GM19463 (cell line): ENCODE measurements at regions not wholly inside any gene's neighbourhood (a gene's known extent, or its start where the extent isn't known, plus 50 kb on each side); places are given as distances from the start of the nearest gene placed in this dataset.
A peak's percentile ranks its signal among the peaks of the same experiment; 100 is the strongest.
"Not testable (repeated sequence)": the region's sequence is repeated elsewhere in the genome, so short reads cannot be mapped to it uniquely, and the experiment has no call there.

Experiments
- ATAC-seq: cut with Tn5 transposase; IDR thresholded peaks from one replicate; pipeline ENCODE4 v1.9.1; 2021; ENCODE audit warnings: mild to moderate bottlenecking, moderate library complexity; ENCODE audit not compliant: unreplicated experiment

DNA sequence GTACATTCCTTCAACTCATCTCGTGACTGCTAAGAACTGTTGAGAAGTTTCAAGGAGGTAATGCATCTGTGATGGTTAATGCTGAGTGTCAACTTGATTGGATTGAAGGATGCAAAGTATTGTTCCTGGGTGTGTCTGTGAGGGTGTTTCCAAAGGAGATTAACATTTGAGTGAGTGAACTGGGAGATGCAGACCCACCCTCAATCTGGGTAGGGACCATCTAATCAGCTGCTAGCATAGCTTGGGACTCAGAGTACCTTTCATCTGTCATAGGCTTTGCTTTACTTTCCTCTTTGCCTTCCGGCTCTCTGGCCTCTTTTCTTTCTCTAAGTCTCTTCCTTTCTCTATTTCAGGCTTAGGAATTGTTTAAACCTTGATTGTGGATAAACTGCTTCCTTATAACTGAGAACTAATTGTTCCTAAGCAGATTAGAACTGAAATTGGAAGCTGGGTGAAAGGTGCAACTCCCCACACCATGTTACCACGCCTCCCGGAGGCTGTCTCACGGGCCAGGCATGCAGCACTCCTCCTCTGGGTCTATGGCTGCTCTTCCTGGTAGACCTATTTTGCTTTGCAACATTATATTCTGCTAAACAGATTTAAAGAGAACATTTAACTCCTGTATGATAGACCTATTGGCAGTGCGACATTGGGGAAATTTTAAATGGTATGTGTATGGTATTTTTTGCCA lies 298.2 kb downstream of the CCSER2 start:
- ATAC-seq: no peak

DNA sequence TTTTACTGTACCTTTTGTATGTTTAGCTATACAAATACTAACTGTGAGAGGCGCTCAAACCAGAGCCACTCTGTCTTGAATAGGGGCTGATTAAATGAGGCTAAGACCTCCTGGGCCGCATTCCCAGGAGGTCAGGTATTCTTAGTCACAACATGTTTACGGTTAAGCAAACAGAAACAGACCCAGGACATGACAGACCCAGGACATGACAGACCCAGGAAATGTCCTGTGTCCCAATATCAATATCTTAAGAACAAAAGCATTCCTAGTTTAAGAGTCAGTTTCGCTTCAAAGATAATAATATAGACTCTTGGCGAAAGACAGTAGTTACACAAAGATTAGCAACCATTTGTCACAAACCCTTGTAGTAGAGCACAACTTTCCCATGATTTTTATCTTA lies 304.5 kb downstream of the CCSER2 start:
- no peak for ATAC-seq

DNA sequence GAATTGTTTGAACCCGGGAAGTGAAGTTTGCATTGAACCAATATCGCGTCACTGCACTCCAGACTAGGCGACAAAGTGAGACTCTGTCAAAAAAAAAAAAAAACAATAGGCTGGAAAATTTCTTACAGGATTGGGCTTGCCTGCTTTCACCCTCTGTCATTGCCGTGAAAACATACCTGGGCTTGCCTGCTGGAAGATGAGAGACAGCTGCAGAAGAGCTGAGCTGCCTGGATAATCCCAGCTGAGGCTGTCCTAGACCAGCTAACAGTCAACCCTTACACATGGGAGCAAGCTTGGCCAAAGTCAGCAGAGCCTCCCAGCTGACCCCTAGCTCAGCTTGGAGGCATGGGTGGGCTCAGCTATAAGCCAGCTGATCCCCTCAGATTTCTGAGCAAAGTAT lies 306.2 kb downstream of the CCSER2 start:
- ATAC-seq: no peak

DNA sequence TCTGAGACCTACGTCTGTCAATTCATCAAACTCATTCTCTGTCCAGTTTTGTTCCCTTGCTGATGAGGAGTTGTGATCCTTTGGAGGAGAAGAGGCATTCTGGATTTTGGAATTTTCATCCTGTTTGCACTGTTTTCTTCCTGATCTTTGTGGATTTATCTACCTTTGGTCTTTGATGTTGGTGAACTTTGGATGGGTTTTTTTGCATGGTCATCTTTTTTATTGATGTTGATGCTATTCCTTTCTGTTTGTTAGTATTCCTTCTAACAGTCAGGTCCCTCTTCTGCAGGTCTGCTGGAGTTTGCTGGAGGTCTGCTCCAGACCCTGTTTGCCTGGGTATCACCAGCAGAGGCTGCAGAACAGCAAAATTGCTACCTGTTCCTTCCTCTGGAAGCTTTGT lies 322.2 kb downstream of the CCSER2 start:
- not testable (repeated sequence) for ATAC-seq

DNA sequence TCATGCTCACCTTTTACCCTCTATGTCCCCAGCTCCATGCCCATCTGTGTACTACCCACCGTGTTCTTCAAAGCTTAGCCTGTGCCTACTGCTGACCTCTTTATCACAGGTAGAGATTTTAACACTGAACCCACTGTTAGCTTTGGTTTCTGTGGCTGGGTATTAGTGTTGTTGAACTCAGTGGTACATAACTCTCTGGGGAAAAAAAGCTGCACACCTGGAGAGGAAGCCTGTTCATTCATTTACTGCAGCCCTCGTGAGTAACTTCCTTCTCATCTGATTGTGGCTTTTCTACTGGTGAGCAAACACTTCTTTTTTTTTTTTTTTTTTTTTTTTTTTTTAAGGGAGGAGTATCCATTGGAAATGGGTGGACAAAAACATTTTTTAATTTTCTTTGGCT lies 326.3 kb downstream of the CCSER2 start:
- peak; percentile 61 for ATAC-seq

DNA sequence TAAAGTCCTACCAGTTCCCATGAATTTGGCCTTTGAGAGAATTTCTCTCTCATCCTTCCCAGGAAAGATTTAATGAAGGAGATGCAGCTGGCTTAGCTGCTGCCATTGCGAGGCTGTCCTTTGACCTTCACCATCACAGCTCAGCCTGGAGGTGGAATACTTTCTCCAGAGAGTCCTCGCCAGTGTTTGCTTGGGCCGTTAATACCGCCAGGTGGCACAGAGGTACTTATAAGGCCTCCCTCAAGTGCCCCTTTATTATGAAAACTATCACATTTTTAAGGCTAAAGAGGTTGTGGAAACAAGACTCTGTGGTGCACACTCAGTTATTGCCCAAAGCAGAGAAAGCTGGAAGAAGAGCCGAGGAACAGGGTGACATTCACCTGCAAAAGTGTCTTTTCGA lies 330.6 kb downstream of the CCSER2 start:
- no peak for ATAC-seq

DNA sequence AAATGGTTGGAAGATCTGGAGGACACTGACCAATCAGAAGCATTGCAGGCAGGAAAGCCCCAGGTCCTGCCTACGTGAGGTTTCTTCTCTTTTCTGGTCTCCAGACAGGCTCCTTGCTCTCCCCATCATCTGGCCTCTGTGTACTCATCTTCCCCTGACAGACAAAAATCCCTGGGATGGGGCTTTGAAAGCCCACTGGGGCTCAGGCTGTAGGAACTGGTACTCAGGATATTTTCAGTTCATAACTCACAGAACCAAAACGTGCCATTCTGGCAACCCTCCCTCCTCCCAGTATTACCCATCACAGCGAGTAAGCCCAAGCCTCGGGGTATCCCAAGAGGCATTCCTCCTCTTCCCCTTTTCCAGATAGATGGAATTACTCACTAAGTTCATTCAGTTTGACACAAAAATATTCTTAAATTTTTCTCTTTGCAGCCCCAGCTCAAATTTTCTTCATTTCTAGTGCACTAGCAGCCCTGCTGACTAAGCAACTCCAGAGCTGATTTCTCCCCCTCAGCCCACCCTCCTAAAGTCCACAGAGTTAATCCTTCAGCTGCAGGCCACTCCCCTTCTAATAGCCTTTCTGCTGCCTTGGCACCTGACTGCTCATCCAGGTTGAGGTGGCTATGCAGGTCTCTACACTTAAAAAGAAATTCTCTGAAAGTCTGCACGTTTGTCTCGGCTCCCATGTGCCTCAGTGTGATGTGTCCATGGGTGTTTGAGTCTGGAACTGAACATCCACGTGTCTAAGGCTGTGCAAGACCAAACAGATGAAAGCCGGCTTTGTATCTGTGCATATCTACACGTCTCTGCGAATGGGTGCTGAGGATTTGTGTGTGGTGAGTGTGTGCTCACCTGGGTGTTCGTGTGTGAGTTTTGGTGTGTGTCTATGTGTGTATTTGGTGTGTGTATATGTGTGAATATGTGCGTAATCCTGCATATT lies 331.4 kb downstream of the CCSER2 start:
- no peak for ATAC-seq

DNA sequence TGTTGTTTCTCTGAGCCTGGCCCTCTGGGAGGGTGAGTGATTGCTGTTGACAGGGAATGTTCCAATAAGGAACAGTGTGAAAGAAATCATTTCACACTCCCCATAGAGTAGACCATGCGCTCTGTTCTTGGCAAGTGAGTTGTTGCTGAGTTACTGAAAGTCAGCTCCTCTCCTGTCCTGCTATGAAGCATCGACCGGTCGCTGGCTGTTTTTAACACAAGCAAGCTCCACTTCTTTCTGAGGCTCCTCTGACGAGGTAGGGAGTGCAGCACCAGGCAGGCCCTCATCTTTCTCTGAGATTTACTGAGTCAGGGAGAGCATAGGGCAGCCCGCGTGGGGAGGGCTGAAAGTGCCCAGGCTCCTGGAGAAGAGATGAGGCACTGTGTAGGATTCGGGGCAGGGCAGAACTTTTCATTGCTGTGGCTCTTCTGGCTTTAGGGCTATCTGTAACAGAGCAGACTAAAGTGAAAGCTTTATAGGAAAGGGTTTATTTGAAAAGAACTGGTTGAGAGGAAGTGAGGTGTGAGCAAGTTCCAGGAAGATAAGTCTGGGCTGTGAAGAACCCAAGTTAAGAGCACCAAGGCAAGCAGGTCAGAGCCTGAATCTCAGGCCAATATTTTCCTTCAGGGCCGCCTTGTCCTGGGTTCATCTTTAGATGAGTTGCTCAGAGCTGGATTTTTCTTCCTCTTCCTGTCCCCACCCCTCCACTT lies 332.2 kb downstream of the CCSER2 start:
- ATAC-seq: no peak

DNA sequence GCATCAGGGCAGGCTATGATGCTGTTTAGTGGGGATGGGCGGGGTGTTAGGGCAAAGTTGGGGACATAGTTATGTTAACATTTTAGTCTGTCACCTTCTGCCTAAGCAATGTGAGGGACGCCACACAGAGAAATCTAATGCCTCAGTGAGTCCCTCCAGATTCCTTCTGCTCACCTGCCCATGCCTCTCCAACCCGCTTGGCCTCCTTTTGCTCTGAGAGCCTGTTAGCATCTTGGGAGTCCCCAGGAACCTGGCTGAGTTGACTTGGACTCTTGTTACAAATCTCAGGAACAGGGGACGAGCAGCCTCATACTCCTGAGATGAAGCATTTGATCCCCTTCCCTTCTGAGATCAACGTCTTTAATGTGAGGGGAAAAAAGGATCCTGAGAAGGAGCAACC lies 336.8 kb downstream of the CCSER2 start:
- no peak for ATAC-seq

DNA sequence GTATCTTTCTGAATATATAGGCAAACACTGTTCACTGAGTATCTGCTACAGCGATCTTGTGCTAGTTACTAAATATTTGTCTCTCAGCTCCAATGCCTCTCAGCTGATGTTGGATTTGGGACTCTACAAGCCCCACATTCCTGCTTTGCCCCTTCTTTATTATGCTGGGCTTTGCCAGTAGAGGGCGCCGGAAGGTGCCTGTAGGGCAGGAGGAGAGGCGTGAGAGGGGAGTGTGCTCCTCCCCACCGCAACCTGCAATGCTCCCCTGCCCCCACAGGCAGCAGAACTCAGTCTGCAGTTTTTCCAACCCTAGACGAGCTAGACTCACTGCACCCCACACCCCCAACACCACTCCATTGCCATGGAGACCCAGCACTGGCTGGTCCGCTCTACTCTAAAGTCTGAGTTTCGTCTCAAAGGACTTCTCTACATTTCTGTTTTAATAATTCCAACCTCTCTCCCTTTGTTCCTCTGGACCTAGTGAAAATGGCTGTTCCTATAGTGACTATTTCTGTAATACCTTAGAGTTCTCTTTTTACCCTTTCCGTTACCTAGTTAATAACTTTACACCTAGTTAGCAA lies 337.6 kb downstream of the CCSER2 start:
- ATAC-seq: peak; percentile 60

DNA sequence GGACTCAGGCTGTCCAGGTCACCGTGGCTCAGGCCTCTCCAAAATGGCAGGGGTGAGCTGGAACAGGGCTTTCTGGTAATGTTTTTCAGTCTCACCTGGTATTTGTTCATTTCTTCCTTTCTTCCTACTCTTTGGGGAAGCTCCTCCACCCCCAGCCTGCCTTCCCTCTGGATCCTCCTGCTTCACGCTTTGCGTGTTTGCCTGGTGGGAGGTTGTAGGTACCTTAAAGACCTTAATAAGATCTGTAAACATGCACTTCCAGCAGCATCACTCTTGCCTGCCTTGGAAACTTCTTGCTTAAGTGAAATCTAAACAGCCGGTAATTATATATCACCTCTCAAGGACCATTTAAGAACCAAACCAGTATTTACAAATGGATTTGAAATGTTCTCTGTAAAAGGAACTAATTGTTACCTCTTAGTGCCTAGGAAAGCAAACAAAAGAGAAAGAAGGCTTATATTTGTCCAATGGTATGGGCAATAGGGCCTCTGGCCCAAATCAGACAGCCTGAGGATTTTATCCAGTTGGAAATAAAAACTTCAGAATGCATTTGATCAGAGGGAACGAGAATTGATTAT lies 339.9 kb downstream of the CCSER2 start:
- ATAC-seq: no peak

DNA sequence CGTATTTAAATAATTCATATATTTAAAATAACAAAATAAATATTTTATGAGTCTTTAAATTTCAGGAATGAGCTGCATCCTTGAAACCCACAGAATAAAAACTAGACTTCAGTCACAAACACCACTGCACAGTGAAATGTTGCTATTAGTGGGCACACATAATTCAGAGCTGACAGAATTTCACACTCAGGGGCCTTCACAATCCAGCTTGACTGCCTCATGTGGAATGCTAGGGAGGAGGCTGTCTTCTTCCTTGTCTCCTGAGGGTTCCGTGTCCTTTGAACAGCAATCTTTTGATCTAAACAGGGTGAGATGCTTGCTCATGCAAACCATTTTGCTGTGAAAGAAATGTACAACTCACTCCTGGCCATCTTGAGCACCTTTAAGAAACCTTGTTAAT lies 346.7 kb downstream of the CCSER2 start:
- no peak for ATAC-seq

DNA sequence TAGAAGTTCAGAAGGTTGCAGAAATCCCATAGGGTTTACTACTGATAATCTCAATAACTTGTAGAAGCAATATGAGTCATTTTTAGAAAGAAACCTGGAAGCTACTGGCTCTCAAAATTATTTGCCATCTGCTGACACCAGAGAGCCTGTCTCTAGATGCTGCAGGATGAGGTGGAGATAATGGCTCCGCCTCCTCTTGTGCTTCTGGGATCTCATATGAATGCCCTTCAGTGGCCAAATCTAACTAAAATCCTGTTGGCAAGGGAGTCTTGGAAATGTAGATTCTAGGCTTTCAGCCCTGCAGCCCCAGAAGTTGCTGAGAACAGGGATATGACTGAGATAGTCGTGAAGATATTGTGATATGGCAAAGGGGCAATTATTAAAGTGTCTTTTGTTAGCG lies 348.1 kb downstream of the CCSER2 start:
- ATAC-seq: no peak

DNA sequence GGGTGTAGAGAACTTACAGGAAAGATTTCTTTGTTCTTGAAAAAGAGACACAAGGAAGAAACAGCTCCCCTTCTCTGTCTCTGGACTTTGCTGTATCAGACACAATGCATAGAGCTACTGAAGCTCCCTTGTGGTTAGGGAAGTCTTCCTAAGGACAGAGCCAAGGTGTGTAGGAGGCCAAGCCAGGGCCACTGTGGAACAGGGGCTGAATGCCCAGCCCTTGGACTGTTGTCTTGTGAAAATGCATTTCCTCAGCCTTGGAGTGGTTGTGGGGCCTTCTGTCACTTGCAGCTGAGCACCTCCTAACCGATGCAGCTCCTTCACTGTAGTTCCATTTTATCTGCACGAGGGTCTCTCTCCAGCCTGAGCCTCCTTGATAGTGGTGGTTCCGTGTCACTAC lies 353.4 kb downstream of the CCSER2 start:
- ATAC-seq: no peak

DNA sequence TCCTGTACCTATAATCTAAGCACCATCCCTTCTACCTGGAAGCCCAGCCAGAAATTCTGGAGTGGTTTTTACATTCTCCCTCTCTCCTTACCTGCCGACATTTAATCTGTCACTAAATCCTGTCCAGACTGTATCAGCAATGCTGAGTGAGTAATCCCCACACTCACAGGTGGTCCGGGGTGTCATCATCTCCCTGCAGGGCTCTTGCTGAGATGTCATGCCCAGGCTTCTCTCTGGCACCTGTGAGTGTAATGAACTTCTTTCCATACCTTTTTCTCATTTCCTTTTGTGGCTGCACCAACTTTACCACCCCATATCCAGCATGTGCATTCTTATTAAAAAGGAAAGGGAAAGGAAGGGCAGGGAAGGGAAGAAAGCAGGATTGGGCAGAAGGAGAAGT lies 355.2 kb downstream of the CCSER2 start:
- no peak for ATAC-seq

DNA sequence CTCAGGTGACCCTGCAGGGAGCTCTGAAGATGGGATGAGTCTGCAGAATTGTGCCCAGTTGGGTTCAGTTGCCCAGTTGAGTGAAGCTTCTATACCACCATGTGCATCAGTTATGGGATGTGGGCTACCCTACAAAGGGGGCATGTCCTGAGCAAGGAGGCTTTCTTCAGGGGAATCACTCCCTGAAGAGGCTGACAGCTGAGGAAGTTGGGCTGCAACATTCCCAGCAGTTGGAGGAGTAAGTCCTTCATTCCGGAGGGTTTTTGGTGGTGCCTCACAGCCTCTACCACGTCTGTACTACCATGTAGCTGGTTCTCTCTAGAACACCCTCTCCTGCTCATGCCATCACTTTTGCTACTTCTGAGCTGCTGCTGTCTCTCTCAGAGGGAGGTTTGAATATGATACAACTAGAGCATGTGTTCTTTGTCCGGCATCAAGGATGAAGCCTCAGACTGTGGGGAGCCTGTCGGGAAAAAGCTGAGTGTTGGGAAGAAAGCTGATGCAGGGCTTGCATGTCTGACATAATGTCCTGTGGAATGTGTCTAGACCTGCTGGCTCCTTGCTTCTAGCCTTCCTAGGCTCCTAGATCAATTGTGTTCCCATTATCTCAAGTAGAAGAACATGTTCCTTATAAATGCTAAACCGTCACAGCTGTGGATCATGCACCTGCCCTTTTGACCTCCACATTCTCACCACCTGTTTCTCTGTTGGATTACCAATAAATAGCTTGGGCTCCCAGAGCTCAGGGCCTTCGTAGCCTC lies 355.8 kb downstream of the CCSER2 start:
- ATAC-seq: no peak

DNA sequence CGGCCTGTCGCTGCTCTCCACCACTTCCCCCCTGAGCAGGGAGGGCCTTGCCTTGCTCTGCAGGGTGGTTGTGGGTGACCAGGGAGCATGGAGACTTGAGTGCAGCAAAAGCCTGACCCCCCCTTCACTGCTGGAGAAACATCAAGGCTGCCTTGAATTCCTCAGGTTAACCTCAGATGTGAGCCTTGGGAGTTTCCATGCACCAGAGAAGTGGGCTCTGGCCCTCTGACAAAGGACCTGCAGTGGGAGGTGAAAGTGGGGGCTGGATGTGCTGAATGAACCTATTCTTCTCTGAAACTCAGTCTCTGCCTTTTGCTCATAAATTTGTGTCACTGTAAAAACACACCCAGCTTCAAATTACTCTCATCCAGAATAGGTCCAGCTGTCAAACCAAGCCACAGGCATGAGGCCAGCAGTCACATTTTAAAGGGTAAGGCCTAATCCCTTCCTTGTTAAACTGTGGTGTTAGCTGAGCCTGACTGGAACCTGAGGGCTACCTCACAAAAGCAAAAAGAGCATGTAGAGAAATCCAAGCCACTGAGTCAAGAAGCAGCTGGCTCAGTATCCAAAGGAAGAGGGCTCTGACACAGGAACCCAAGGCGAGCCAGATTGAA lies 356.8 kb downstream of the CCSER2 start:
- ATAC-seq: no peak

DNA sequence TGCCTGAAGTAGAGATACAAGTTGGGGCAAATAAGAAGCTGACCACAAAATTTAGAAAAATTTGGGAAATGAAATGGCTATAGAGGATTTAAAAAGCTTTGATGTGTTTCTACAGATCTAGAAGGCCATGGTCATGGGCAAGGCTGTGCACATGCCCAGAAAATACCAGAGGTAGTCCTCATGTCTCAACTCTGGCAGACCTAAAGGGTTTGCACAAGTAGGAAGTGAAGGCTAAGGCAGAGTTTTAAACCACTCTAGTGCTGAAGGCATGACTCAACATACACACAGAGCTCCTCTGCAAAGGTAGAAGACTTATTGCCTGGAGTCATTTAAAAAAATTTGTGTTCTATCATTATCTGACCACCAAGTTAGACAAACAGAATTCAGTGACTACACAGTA lies 364.6 kb downstream of the CCSER2 start:
- ATAC-seq: no peak

DNA sequence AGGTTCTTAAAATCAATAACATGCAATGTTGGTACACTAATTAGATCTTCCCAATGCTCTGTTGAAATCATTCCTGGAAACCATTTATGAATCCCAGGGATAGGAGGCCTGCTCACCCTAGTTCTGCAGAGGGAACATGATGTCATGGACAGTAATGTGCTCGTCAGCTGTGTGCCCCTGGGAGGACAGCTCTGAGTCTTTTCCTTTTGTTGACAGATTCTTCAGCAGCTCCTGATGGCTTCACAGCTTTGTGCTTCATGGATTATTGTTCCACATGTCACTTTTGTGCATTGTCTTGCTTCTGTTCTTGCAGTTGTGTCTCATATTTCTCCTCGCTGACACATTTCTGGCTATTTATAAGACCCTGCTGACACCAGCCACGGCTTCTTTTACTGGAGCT lies 367.5 kb downstream of the CCSER2 start:
- ATAC-seq: no peak

DNA sequence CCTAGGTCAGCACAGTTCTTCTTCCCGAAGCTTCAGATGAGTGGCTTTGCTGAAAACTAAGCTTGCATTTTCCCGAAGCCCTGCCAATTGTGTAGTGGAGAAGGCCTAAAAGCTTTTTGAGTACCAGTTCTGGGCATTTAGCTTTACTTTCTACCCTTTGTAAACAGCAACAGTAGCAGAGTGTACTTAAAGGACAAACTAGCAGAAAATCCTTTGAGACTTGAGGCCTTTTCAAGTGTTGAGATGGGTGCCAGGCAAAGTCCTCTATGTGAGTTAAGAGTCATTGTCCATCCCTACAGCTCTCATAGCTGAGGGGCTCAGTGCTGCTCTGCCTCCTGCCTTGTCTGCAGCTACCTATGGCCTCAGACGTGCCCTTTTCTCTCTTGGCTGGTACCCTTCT lies 368.2 kb downstream of the CCSER2 start:
- no peak for ATAC-seq
